IPS-18c (cell line): ENCODE measurements at regions not wholly inside any gene's neighbourhood (a gene's known extent, or its start where the extent isn't known, plus 50 kb on each side); places are given as distances from the start of the nearest gene placed in this dataset.

ENCODE experiments used
- H3K4me3 ChIP-seq: 2 replicates; pipeline ENCODE4 v1.7.0; 2013; ENCODE audit warnings: low read depth, mild to moderate bottlenecking, low read length, moderate library complexity; ENCODE audit not compliant: insufficient read depth
- H3K9me3 ChIP-seq: one replicate; pipeline ENCODE4 v1.6.1; 2013; ENCODE audit warnings: mild to moderate bottlenecking, low read length, moderate library complexity; ENCODE audit not compliant: control insufficient read depth, insufficient read depth

DNA sequence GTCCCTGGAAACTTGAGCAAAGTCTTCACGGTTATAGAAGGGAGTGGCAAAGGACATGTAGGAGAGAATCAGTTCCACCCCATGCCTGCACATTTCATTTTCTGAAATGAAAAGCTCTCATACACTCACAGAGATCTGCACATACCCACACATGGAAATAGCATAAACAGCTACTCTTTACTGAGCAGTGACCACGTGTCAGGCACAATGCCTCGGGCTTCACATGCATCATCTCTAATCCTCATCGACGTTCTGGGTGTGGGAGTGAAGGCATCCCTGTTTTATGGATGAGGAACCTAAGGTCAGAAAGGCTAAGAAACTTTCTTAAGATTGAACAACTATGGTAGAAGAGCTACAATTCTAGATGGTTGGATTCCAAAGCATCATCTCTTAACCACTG lies 198.8 kb downstream of the DAD1 start:
- Histone ChIP-seq H3K4me3 (no peak overlapping the region), H3K9me3 (no peaks in the 10 kb centered on the region)

DNA sequence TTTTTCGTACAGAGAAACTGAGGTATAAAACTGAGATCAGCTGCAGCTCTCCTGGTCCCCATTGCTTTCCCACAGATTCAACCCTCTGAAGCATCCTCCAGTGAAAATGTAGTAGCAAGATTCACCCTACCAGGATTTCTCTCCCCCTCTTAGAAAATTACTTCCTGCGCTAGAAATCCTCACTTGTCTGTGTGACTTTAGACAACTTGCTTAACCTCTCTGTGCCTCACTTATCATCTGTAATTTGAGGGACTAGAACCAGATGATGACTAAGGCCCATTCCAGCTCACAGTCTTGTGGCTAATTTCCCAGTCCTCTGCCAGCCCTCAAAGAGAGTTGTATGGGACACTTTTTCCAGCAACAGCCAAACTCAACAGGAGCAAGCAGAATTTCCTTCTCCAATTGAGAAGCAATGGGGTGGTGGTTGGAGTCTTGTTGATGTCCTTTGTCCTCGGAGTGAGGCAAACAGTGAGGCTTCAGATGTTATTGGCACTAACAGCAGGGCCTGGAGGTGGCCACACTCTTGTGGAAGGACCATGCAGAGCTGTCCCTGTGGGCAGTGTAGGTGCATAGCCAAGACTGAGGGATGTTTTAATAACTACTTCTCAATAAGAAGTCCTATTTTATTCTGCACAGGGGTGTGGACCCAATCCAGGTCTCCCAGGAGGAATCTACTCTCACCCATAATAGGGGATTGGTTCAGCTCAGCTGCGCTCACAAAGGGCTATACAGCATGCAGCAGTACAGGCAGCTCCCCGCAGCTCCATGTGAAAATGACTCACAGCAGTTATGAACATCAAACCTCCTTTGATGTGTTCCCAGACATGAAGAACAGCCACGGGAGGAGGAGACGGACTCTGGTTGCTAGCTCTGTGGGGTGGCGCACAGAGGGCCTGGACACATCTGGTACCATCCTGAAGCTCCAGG lies 200.1 kb downstream of the DAD1 start:
- Histone ChIP-seq H3K9me3 (no peaks in the 10 kb centered on the region), H3K4me3 (no peak overlapping the region)

DNA sequence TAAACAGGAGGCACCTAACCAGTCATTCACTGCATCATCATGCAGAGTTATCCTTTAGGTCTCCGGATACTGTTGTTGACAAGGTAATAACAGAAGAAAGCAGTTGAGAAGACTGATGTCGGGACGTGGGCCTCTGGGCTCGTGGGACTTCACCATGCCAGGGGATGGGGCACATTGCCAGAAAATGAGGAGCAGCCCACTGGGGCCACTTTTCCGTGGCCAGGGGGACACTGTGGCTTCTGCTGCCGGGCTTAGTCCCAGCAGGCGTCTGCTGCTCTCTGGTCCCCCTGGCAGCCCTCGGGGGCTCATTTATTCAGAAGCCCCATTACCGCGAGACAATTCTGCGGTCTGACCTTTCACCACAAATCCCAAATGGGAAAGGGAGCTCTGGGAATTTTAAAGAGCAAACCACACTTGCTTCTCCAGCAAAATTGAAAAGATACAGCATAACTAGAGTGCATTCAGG lies 201.2 kb downstream of the DAD1 start:
- H3K4me3 ChIP-seq, result no peak overlapping the region
- H3K9me3 ChIP-seq, result no peaks in the 10 kb centered on the region

DNA sequence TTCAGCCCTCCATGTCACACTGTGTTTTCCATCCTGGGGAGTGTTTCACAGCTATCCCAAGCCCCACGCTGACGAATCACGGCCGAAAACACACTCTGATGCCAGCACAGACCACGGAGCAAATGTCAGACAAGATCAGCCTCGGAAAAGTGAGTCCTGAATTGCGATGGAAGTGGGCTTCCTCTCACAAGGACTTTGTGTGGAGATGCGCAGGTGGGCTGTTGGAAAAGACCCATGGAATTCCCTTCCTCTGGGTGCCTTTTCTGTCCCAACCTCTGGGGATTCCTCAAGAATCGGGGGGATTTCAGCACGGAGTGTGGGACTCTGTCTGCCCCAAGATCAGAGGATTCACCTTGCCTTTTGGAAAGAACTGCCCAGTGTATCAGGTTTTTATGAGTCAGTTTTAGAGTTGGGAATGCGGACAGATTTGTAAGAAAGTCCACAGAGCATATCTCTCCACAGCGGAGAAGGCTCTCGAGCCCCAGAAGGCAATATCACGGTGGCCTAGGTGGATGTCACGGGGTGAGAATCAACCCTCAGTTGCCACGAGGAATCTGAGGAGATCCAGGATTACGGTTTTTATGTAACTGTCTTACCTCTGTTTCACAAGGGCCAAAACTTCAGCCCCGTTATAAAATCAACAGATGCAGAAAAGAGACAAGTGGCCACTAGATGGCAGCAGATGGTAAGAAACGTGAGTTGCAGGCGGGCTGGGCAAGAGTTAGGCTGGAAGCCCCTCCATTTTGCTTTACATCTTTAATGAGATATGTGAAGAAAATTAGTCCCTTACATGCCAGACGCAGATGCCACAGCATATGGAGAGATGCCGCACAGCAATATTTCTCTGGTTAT lies 201.9 kb downstream of the DAD1 start:
- H3K4me3 ChIP-seq, result no peak overlapping the region
- H3K9me3 ChIP-seq, result no peaks in the 10 kb centered on the region

DNA sequence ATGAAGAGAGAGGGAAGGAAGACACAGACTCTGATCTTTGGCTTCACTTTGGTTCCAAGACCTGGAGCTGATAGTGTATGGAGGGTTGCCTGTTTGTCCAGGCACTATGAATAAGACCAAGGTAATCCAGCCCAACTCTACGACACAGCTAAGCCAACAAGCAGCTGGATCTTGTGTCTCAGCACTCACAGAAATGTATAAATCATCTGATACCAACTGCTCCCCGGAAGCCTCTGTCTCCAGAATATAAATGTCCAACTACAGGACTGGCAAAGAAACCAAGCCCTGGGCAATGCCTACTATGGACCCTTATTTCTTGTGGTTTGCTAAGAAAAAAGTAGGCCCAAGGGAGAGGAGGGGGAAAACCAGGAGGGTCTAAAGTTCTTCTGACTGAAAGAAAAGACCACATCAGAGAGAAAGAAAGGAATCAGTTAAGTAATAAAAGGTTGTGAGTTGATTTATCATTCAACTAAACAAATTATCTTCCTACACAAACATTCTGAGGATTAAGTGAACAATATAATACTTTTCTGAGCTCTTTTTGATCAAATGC lies 204.0 kb downstream of the DAD1 start:
- no peak overlapping the region for H3K4me3 ChIP-seq
- H3K9me3 ChIP-seq, result no peaks in the 10 kb centered on the region

DNA sequence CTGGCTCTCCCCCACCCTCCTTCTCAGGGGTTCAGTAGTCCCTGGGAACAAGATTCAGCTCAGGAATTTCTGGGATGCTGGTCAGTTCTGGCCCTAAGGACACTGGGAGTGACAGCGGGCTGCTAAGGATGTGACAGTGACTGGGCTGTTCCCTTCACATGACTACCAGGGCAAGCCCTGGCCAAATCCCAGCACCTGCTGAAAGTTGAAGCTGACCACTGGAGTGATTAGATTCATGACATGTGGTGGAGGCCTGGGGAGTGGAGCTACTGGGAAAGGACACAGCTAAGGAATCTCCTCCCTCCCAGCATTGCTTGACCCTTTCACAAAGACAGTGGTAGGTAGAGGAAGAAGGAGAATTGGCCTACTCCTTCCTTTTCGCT lies 204.9 kb downstream of the DAD1 start:
- no peak overlapping the region for H3K4me3 ChIP-seq

DNA sequence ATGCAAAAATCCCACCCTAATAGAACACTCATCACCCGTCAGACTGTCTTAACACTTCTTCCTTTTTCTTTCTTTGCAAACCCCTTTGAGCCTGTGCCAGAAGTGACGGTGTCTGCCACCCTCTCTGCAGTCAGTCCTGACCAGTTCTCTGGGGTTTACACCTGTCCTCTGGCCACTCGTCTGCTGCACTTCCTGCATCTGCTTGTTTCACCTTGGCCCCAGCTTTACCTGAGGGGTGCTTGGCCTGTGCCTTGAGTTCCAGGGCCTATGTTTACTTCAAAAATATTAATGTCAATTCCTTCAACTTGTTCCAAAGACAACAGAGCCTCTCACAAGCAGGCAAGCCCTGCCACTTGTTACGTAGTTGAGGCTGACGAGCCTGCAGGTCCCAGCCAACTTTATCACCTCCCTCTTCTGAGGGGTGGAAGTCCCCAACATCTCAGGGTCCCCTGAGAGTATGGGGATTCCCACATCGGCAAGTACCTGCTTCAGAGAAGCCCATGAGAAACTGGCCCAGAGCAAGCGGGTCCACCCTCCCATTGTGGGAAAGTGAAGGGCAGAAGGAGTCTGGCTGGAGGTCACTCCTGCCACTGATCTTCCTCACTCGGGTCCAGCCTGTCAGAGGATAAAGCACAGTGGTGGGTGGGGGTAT lies 205.4 kb downstream of the DAD1 start:
- no peak overlapping the region for H3K4me3 ChIP-seq
- no peaks in the 10 kb centered on the region for H3K9me3 ChIP-seq

More for the DNA sequence above, 204.9 kb downstream of the DAD1 start:
- no peaks in the 10 kb centered on the region for H3K9me3 ChIP-seq

DNA sequence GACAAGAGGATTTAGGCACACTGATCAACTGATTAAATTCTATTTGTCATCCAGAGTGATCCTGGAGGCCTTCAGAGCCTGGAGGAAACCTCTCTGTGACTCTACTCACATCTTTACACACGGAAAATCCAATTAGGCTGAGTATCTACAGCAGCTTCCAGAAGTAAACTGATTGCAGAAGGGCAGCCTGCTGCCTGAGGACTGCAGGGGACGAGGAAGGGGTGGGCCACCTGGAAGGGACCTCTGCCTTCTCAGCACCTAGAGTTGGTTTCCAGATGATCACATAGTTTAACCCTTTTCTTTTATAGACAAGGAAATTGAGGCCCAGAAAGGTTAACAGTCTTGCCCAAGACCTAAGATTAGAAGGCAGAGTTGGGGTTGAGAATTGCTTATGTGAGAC lies 206.1 kb downstream of the DAD1 start:
- H3K9me3 ChIP-seq, result no peaks in the 10 kb centered on the region

DNA sequence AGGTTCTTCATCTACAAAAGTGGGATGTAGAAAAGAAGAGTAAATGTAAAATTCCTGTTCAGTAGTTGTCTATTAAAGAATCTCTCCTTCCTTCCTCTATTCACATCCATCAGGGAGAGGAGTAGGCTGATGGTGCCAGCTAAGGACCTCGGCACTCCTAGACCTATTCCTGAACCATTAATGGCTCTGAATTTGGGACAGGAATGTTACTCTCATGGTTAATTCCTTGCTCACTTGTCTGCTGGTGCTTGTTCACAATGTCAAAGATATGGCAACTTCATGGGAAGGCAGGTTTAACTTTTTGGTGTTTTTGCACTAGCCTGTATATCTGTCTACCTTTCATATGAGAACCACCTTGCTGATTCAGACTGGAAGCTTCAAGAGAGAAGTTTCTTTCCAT lies 206.6 kb downstream of the DAD1 start:
- Histone ChIP-seq H3K4me3 (no peak overlapping the region), H3K9me3 (no peaks in the 10 kb centered on the region)

More for the DNA sequence above, 206.1 kb downstream of the DAD1 start:
- no peak overlapping the region for H3K4me3 ChIP-seq

DNA sequence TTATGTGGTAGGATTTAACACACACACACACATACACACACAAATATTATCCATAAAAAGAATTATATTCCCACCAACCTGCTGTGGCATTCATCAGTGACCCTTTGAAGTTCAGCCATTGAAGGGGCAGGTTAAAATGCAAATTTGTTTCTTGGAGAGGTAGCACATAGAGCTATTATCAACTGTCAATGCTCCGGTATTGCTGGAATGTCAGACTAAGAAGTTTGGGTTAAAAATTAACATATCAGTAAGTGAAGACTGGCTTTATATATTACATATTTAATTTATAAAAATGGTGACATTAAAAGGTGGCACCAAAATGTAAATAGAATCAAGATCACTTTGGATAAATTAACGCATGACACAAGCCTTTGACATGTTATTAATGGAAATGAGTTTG lies 207.3 kb downstream of the DAD1 start:
- Histone ChIP-seq H3K9me3 (no peaks in the 10 kb centered on the region), H3K4me3 (no peak overlapping the region)

DNA sequence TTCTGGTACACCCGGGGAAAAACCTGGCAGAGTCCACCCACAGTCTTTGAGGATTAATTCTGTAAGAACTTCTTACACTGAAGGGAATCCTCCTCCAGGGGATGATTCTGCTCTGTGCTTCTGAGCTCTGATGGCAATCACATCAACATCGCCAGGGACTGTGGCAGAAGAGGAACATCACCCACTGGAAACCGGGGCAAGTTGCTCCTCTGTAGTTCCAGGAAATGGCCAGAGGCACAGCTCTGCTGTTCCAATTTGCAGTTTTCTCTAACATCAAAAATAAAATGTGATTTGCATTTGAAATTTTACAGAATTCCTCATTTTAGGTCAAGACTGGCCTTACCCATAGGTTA lies 207.6 kb downstream of the DAD1 start:
- H3K4me3 ChIP-seq, result no peak overlapping the region
- no peaks in the 10 kb centered on the region for H3K9me3 ChIP-seq

DNA sequence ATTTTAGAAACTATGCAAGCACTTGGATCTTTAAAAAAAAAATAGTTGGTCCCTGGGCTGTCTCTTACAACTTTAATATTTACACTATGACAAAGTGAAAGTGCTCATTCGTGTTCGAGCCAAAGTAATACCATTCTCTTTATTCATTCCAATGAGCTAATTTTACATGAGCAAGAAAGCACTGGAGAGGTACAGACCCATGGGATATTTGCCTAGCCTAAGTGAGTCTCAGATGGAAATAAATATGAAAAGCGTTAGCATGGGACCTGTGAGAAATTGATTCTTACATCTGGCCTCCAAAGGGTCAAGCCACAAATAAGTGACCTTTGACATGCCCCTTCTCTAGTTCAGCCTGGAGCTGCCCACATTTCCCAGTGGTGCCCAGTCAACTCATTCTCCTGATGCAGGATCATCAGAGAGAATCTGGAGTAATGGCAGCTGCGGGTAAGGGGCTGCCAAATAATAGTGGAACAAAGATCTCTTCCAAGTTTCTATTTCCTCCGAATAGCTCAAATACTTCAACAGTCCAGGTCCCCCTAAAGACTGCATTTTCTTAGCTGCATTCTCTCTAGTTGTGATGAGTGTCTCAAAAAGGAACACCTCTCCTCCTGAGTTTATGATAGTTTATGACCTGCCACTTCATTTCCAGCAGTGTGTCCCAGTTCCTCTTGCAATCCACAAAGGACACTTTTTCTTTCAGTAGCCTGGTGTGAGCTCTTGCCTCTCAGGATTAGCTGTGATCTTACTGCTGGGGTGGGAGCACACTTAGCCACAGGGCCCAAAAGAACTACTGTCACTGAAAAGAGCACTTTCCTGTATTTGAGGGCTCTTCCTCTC lies 208.2 kb downstream of the DAD1 start:
- Histone ChIP-seq H3K4me3 (no peak overlapping the region), H3K9me3 (no peaks in the 10 kb centered on the region)

DNA sequence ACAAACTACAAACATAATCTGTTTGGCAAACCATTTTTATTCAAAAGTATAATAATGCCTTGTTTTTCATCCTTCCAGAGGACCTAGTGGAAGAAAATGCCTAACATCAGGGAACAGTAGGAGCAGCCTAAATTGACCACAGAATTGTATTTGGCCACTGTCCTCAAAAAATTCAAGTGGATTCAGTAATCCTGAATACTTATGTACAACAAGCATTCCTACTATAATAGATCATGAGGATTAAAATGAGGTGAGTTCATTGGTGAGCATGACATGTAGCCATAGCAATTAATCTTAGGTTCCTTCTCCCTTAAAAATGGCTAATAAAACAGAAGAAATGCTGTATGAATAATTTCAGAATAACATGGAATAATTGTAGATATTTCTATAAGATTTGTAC lies 209.3 kb downstream of the DAD1 start:
- H3K9me3 ChIP-seq, result no peaks in the 10 kb centered on the region
- H3K4me3 ChIP-seq, result no peak overlapping the region

DNA sequence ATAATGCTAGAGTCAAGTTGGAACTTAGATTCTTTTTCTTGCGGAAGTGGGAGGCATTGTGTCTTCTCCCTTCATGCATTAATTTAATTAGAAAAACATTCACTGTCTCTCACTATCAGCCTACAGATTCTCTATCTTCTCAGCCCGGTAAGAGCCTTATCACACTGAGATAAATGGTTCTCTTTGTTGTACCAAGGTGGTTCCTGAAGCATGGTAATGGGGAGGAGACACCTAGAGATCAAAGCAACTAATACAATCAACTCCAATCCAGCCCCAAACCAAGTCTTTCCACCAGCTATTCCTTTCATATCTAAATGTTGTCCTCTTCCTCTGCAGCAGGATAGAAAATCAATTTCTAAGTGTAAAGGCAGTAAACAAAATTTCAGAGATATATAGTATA lies 210.8 kb downstream of the DAD1 start:
- Histone ChIP-seq H3K9me3 (no peaks in the 10 kb centered on the region), H3K4me3 (no peak overlapping the region)

DNA sequence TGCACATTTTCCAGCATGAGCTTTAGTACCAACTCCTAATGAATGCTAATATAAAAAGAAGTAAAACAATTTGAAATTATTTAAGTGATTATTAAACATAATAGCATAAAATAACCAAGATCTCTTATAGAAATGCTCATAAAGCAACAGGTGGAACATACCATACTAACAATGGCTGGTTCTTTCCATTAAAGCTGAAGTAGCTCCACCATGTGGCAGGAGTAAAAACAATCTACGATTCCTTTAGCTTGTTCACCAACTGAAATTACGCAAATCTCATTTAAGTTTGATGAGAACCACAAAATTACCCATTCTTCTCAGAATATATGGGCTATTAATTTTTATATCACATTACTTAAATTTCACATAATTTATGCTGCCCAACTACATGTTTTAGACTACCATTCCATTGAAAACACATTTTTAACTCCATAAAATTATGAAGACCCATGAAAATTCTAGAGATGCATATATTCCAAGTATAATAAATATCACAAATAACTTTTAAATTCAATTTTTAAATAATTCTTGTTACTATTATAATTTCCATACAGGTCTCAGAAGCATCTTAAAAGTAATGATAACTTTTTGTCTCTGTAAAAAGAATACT lies 213.6 kb downstream of the DAD1 start:
- no peak overlapping the region for H3K4me3 ChIP-seq
- H3K9me3 ChIP-seq, result no peaks in the 10 kb centered on the region

DNA sequence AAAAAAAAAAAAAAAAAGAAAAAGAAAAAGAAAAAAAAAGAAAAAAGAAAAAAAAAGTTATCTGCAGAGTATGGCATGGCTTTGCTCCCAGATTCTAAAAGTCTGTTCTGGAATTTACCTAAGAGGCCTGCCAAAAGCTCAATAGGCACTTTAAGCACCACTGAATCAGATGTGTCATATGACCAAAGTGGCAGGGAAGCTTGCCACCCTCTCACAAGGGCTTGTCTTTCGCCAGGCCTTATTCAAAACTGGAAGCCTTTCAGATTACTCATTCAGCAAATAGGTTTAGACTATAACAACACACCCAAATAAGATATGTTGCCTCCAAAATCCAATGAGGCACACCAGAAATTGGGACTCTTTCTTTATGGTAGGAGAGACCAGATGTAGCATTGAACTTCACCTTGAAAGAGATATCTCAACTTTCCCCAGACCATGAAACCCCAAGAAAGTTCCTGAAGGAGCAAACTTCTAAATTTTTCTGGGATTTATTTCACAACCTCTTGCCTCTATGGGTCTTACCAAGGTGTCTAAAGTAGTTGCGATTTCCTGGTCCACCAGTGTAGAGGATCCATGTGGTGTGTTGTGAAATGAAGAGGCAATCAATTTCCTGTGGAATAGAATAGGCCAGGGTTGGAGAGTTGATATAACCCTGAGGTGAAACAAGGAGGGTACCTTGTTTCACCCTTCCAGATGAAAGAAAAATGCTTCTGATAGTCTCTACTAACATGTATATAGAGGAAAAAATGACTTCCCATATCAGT lies 218.8 kb downstream of the DAD1 start:
- H3K9me3 ChIP-seq, result no peaks in the 10 kb centered on the region
- H3K4me3 ChIP-seq, result no peak overlapping the region
